WI38 (cell line): ENCODE measurements at regions not wholly inside any gene's neighbourhood (a gene's known extent, or its start where the extent isn't known, plus 50 kb on each side); places are given as distances from the start of the nearest gene placed in this dataset.
"Not testable (repeated sequence)": the region's sequence is repeated elsewhere in the genome, so short reads cannot be mapped to it uniquely, and the experiment has no call there.

Experiments used
- H3K4me3 ChIP-seq: 2 replicates; pipeline ENCODE4 v1.5.1; 2011; ENCODE audit warnings: low read depth, mild to moderate bottlenecking, control low read depth, low read length
- CTCF ChIP-seq: IDR thresholded peaks from 2 replicates; pipeline ENCODE4 v1.5.1; 2012; ENCODE audit warnings: low read depth, mild to moderate bottlenecking, control low read depth, low read length

- no peak overlapping the region for H3K4me3 ChIP-seq
- TF ChIP-seq CTCF: no peak
Measured at GRCh38 chr16:60674241-60674640, 1362.0 kb downstream of the CDH8 start.

GRCh38 chr16:60655514-60656153 is 1380.6 kb downstream of the CDH8 start:
- H3K4me3 ChIP-seq: no peak overlapping the region
- no peak for TF ChIP-seq CTCF

DNA sequence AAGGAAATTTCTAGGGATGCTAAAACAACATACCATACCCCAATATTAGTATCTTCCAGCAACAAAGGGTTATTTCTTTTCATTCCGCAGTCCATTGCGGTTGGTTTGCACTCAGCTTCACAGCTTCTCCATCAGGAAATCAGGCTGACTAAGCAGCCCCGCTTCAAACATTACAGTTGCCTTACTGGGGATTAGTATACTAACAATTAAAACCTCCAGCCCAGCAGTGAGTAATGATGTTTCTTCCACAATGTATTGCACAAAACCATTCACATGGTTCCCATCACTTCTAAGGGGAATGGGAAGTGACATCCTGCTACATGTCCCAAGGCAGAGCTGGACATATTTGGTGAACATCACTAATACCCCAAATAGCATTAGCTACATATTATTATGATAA is 1384.9 kb downstream of the CDH8 start:
- H3K4me3 ChIP-seq: no peak overlapping the region
- no peak for TF ChIP-seq CTCF

- TF ChIP-seq CTCF: no peak
- no peak overlapping the region for H3K4me3 ChIP-seq
Measured at GRCh38 chr16:60648290-60648689, 1387.9 kb downstream of the CDH8 start.

DNA sequence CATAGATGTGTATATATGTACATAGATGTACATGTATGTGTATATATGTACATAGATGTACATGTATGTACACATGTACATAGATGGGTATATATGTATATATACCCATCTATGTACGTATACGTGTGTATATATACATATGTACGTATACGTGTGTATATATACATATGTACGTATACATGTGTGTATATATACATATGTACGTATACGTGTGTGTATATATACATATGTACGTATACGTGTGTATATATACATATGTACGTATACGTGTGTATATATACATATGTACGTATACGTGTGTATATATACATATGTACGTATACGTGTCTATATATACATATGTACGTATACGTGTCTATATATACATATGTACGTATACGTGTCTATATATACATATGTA is 1388.8 kb downstream of the CDH8 start:
- not testable (repeated sequence) for H3K4me3 ChIP-seq

GRCh38 chr16:60646631-60647030 is 1389.6 kb downstream of the CDH8 start:
- no peak overlapping the region for H3K4me3 ChIP-seq
- no peak for TF ChIP-seq CTCF

- TF ChIP-seq CTCF: no peak
- H3K4me3 ChIP-seq: no peak overlapping the region
Measured at GRCh38 chr16:60645541-60645940, 1390.7 kb downstream of the CDH8 start.

DNA sequence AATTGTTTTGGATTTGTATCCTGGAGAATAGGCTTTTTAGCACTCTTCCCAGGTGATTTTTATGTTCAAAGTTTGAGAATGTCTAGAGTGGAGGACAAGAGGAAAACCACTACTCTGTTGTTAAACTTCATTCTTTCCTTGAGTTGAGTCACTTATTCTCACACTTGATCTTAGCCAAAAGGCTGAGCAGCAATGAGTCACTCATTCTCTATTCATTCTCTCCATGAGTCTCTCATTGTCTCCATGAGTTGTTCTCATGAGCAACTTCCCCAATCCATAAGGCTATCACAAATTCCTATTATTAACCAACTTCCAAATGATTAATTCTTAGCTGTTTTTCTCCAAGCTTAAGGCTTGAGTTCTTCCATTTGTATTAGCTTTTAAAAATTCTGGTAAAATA is 1393.3 kb downstream of the CDH8 start:
- H3K4me3 ChIP-seq: no peak overlapping the region
- no peak for TF ChIP-seq CTCF
